Left hindlimb (tissue), 1 donor: ENCODE measurements at regions not wholly inside any gene's neighbourhood (a gene's known extent, or its start where the extent isn't known, plus 50 kb on each side); places are given as distances from the start of the nearest gene placed in this dataset.

Experiments
- DNase-seq: peaks from one replicate; pipeline ENCODE4 v3.0.0-alpha.2; 2018

GRCh38 chr11:106344394-106344793 is 266.9 kb downstream of the AASDHPPT start:
- peak; percentile 25 for DNase-seq

- no peak for DNase-seq
Observed at GRCh38 chr11:106344966-106345365, 267.5 kb downstream of the AASDHPPT start.

GRCh38 chr11:106353031-106353430 is 275.6 kb downstream of the AASDHPPT start:
- DNase-seq = no peak

GRCh38 chr11:106369224-106369623 is 291.8 kb downstream of the AASDHPPT start:
- no peak for DNase-seq

- DNase-seq = no peak
Observed at GRCh38 chr11:106378513-106379179, 301.2 kb downstream of the AASDHPPT start.

GRCh38 chr11:106379265-106379664 is 301.8 kb downstream of the AASDHPPT start:
- no peak for DNase-seq

DNA sequence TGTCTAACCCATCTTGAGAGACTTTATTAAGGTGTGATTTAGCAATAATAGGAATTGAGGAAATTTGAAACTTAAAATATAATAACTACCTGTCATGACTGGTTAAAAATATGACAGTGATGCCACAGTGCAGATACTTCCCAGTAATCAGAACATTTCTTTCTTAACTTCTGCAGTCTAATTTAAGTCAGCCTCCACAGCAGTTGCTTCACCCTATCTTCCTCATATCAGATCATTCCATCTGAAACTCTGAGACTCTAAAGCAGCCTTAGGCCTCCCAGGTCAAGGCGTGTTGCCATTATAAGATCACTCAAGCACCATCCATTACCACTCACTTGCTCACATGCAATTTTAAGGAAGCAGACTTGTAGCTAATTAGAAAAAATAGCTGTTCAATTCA is 302.2 kb downstream of the AASDHPPT start:
- no peak for DNase-seq

DNA sequence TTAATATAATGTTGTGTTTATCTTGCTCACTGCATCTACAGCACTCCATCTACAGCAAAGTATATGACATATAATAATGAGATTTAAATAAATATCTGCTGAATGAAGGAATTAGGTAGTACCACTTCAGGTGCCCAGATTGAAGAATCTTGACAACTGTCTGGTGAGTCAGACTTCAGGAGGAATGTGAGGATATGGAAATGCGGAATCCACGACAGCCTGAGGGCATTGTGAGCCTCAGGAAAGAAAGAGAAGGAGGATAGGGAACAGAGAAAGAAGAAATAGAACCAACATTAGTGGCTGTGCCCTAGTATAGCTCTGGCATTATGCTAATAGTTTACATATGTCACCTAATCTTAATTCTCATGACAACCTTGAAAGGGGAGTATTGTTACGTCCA is 304.4 kb downstream of the AASDHPPT start:
- no peak for DNase-seq

DNA sequence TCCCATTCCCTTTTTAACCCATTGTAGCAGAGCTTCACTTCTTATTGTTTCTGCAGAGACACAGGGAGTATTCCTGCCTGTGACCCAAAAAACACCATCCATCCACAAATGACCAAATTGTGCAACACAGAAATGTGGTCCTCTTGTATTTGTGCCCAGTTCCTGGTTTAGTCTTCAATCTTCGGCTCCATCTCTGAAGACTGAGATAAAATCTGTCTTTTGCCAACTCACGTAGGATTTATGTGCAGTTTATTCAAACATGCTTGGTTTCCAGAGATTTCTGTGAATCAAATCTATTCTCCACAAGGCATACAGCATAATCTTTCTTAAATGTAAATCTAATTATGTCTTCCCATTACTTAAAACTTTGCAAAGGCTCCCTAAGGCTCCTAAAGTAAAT is 307.0 kb downstream of the AASDHPPT start:
- no peak for DNase-seq

GRCh38 chr11:106386519-106386918 is 309.1 kb downstream of the AASDHPPT start:
- DNase-seq = no peak

DNA sequence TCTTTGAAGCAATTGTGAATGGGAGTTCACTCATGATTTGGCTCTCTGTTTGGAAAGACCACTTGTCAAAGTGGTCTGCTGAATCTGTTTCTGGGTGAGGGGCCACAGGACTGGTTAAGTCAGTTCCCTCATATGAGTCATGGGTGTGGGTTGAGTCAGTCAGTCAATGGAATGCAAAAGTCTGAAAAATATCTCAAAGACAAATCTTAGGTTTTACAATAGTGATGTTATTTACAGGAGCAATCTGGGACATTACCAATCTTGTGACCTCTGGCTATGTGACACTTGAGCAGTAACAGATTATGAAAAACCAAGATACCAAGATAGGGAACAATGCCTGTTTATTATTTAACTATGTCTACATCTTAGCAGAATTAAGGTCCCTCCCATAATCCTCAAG is 311.6 kb downstream of the AASDHPPT start:
- DNase-seq = no peak

GRCh38 chr11:106390078-106390477 is 312.6 kb downstream of the AASDHPPT start:
- DNase-seq = no peak

DNA sequence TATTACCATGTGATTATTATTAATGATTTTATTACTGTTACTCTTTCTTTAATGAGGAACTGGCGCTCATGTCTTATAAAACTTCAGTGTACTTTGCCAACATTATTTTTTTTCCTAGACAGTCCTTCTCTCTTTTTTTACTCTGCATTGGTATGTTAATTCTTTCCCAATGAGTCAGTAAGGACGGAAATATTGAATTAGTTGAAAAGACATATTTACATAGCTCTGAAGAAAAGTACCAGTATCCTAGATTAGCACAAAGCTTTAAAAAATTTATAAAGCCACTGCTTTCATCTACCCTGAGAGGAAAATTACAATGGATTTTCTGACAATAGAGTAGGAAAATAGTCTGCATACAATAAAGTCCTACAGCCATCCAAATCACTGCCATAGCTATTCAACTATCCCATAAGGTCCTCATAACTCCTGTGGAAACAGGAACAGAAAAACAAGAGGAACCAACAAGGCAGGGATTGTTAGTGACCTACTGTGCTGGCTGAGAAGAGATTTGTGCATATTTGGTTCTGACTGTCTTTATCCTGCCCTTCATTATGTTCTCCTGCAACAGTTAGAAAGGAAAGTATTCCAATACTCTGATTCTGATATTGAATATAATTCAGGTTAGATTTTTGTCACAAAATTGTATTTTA is 314.4 kb downstream of the AASDHPPT start:
- no peak for DNase-seq

DNA sequence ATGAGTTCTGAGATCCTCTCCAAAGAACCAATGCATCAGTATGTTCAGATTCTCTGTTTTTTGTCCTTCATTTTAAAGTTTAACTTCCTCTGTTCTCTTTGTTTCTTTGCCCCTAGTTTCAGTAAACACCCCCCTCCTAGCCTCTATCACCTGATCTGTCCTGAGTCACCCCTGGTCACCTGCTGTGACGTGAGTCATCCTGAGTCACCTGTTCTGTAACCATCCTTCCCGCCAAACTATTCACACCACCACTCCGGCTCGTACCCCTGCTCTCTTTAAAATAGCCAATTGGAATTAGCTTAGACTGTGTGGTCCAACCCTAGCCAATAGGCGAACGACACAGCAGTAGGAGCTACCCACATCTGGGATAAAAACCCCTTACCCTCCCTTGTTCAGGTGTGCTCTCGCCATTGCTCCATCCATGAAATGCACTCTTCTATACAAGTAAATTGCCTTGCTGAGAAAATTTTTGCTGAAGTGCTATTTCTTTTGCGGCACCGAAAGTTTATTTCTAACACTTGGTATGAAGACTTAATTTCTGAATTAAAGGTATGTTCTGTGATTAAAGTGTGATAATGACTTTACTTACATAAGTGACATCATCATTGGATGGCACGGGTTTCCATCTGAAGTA is 318.4 kb downstream of the AASDHPPT start:
- DNase-seq = no peak

DNA sequence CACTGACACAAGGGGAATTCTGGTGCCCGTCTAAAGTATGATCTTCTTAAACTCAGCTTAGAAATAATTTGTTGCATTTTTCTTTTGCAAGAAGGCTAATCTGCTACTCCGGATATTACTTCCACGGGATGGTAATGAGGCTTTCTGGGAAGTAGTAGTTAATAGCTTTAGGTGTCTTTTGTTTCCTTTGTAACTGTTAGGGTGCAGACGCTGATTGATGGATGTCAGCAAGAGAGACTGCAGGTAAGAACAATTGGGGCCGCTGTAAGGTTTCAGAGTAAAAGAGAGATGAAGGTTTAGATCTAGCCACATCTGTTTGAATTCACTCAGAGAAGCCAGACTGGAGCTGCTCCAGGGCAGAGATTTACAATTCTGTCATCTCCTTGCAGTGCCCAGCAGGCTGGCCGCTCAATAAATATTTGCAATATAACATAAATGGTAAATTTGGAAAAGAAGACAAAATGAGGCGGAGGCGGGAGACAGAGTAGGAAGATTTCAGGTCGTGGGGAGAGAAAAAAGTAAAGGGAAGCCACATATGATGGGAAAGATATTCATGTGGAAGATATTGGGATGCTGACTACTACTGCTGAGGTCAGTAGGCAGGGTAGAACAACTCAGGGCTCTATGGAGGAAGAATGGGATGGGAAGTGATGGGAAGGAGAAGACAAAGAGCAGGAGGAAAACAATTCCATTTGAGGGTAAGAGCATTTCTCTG is 320.5 kb downstream of the AASDHPPT start:
- peak; percentile 40 for DNase-seq

- no peak for DNase-seq
Observed at GRCh38 chr11:106398502-106399075, 321.1 kb downstream of the AASDHPPT start.

GRCh38 chr11:106399076-106399511 is 321.6 kb downstream of the AASDHPPT start:
- peak; percentile 86 for DNase-seq

GRCh38 chr11:106399624-106400023 is 322.2 kb downstream of the AASDHPPT start:
- DNase-seq = no peak

- no peak for DNase-seq
Observed at GRCh38 chr11:106400949-106401570, 323.6 kb downstream of the AASDHPPT start.

DNA sequence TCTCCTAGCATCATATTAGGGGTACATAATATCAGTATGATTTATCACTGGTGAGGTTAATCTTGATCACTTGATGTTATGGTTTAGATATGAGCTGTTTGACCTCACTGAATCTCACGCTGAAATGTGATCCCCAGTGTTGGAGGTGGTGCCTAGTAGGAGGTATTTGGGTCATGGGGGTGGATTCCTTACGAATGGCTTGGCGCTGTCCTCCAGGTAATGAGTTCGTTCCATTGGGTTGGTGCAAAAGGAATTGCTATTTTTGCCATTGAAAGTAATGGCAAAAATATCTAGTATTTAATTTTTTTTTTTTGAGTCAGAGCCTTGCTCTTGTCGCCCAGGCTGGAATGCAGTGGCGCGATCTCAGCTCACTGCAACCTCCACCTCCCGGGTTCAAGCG is 326.3 kb downstream of the AASDHPPT start:
- no peak for DNase-seq

DNA sequence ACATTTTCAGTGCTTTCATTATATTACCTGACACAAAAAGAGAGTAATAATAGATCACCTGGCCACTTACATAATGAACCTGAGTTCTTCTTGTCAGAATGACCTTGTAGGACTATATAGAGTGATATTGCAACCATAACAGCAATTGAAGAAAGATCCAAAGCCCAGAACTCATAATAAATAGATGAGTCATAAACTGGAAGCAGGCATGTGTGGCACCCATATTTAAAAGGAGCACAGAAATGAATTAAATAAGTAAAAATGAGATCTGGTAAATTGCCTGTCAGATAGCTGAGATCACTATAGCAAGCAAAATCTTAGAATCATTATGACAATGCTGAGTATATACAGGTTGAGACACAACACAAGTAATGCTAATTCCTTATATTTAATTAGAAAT is 331.8 kb downstream of the AASDHPPT start:
- DNase-seq = no peak

GRCh38 chr11:106409671-106410070 is 332.2 kb downstream of the AASDHPPT start:
- DNase-seq = no peak

- DNase-seq = no peak
Observed at GRCh38 chr11:106410902-106411301, 333.4 kb downstream of the AASDHPPT start.
